ENCODE measurements at regions not wholly inside any gene's neighbourhood (a gene's known extent, or its start where the extent isn't known, plus 50 kb on each side); places are given as distances from the start of the nearest gene placed in this dataset.

- Histone ChIP-seq H3K27me3 (ENCODE audit: insufficient read depth, insufficient read length) (no peaks in the 10 kb centered on the region), H3K36me3 (ENCODE audit: insufficient read depth, insufficient read length, low read length) (no peaks in the 10 kb centered on the region), H3K9ac (ENCODE audit: insufficient read length, low read depth) (no peak overlapping the region), H3K9me3 (ENCODE audit: insufficient read depth, low read length) (peaks cover 11% of the 10 kb centered on the region; the same call in 1 of the 2 replicates), H3K4me1 (ENCODE audit: insufficient read depth, insufficient read length) (no peaks in the 10 kb centered on the region), H3K4me3 (ENCODE audit: insufficient read length, low read depth) (no peak overlapping the region)
- DNase-seq (ENCODE audit: low read depth, low spot score), result no peak
- TF ChIP-seq SUZ12 (IDR thresholded peaks at IDR 0.05; ENCODE audit: extremely low read depth, insufficient read depth, insufficient read length) (no peak), ZNF274 (IDR thresholded peaks at IDR 0.05; ENCODE audit: low read depth, low read length) (no peak), YY1 (IDR thresholded peaks at IDR 0.05; ENCODE audit: insufficient read depth, insufficient read length) (no peak)
Observed at GRCh38 chr2:54021702-54022101, 50.9 kb upstream of the PSME4 start.

GRCh38 chr2:54020793-54021414 is 50.1 kb upstream of the PSME4 start:
- Histone ChIP-seq H3K9me3 (ENCODE audit: insufficient read depth, low read length) (peaks cover 11% of the 10 kb centered on the region; the same call in 1 of the 2 replicates), H3K36me3 (ENCODE audit: insufficient read depth, insufficient read length, low read length) (no peaks in the 10 kb centered on the region)

More at GRCh38 chr2:54020793-54021414, 50.1 kb upstream of the PSME4 start:
- Histone ChIP-seq H3K4me1 (ENCODE audit: insufficient read depth, insufficient read length) (no peaks in the 10 kb centered on the region), H3K9ac (ENCODE audit: insufficient read length, low read depth) (no peak overlapping the region), H3K4me3 (ENCODE audit: insufficient read length, low read depth) (no peak overlapping the region), H3K27me3 (ENCODE audit: insufficient read depth, insufficient read length) (no peaks in the 10 kb centered on the region)
- TF ChIP-seq YY1 (IDR thresholded peaks at IDR 0.05; ENCODE audit: insufficient read depth, insufficient read length) (no peak), SUZ12 (IDR thresholded peaks at IDR 0.05; ENCODE audit: extremely low read depth, insufficient read depth, insufficient read length) (no peak), ZNF274 (IDR thresholded peaks at IDR 0.05; ENCODE audit: low read depth, low read length) (no peak)
- no peak for DNase-seq (ENCODE audit: low read depth, low spot score)

All from NT2/D1 (cell line).